HEK293 (cell line): ENCODE measurements at regions not wholly inside any gene's neighbourhood (a gene's known extent, or its start where the extent isn't known, plus 50 kb on each side); places are given as distances from the start of the nearest gene placed in this dataset.

Source experiments
- FEZF1 ChIP-seq: fragments of 450-650 bp; formaldehyde crosslinking; IDR thresholded peaks from 2 replicates; pipeline ENCODE4 v1.5.1; 2016; ENCODE audit warnings: missing biosample characterization, missing genetic modification characterization
- KLF7 ChIP-seq: fragments of 450-650 bp; formaldehyde crosslinking; IDR thresholded peaks from 2 replicates; pipeline ENCODE4 v1.5.1; 2016; ENCODE audit warnings: missing biosample characterization, missing genetic modification characterization, borderline replicate concordance
- YY1 ChIP-seq: fragments of 450-650 bp; formaldehyde crosslinking; IDR thresholded peaks from 2 replicates; pipeline ENCODE4 v1.5.1; 2018; ENCODE audit warnings: missing biosample characterization, missing genetic modification characterization
- ZBTB17 ChIP-seq: fragments of 450-650 bp; formaldehyde crosslinking; IDR thresholded peaks from 2 replicates; pipeline ENCODE4 v1.5.1; 2016; ENCODE audit warnings: missing biosample characterization, missing genetic modification characterization
- ZNF138 ChIP-seq: fragments of 450-650 bp; formaldehyde crosslinking; IDR thresholded peaks from 2 replicates; pipeline ENCODE4 v1.5.1; 2016; ENCODE audit warnings: missing biosample characterization, missing genetic modification characterization, borderline replicate concordance
- ZNF174 ChIP-seq: fragments of 450-650 bp; formaldehyde crosslinking; IDR thresholded peaks from 2 replicates; pipeline ENCODE4 v1.5.0; 2017; ENCODE audit warnings: missing biosample characterization, mild to moderate bottlenecking, missing genetic modification characterization
- ZSCAN16 ChIP-seq: fragments of 450-650 bp; formaldehyde crosslinking; IDR thresholded peaks from 2 replicates; pipeline ENCODE4 v1.5.1; 2016; ENCODE audit warnings: missing biosample characterization, missing genetic modification characterization
- TF ChIP-seq, protein P1 (sequence below): fragments of 450-650 bp; formaldehyde crosslinking; optimal IDR thresholded peaks from 2 replicates; pipeline ENCODE3; 2016; ENCODE audit warnings: missing biosample characterization, mild to moderate bottlenecking, missing genetic modification characterization
- TF ChIP-seq, protein P2 (sequence below): fragments of 450-650 bp; formaldehyde crosslinking; IDR thresholded peaks from 2 replicates; pipeline ENCODE4 v1.5.1; 2016; ENCODE audit warnings: missing biosample characterization, missing genetic modification characterization
- TF ChIP-seq, protein P3 (sequence below): fragments of 450-650 bp; IDR thresholded peaks from 2 replicates; pipeline ENCODE4 v1.5.1; 2018; ENCODE audit warnings: missing biosample characterization, mild to moderate bottlenecking, missing genetic modification characterization
- TF ChIP-seq, protein P4 (sequence below): fragments of 450-650 bp; formaldehyde crosslinking; IDR thresholded peaks from 2 replicates; pipeline ENCODE4 v1.5.1; 2016; ENCODE audit warnings: missing biosample characterization, missing genetic modification characterization
- TF ChIP-seq, protein P5 (sequence below): fragments of 450-650 bp; formaldehyde crosslinking; IDR thresholded peaks from 2 replicates; pipeline ENCODE4 v1.5.1; 2017; ENCODE audit warnings: missing biosample characterization, missing genetic modification characterization

DNA sequence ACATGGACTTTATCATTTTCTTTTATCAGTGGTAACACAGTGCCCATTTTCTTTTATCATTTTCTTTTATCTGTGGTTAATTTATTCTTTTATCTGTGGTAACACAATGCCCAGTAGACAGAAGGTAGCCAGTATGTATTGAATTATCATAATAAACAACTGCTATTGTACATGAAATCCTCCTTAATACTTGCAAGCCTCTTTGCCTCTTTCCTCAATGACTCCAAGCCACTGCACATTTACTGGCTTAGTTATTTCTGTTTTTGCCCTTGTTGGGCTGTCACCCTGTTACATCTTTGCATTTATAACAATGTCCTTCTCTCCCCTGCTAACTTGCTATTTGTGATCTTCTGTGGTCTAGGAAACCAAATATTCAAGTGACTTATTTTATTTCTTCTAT is 345.0 kb downstream of the ATP23 start:
- no peak for TF ChIP-seq FEZF1 (tag by site-specific recombination)
- TF ChIP-seq YY1 (tag by site-specific recombination) = no peak
- TF ChIP-seq ZSCAN16 (tag by site-specific recombination) = no peak
- TF ChIP-seq, protein P1, sequence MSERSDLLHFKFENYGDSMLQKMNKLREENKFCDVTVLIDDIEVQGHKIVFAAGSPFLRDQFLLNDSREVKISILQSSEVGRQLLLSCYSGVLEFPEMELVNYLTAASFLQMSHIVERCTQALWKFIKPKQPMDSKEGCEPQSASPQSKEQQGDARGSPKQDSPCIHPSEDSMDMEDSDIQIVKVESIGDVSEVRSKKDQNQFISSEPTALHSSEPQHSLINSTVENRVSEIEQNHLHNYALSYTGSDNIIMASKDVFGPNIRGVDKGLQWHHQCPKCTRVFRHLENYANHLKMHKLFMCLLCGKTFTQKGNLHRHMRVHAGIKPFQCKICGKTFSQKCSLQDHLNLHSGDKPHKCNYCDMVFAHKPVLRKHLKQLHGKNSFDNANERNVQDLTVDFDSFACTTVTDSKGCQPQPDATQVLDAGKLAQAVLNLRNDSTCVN (tag by site-specific recombination) = no peak
- TF ChIP-seq KLF7 (tag by site-specific recombination) = no peak
- TF ChIP-seq ZNF174 = no peak
- TF ChIP-seq ZBTB17 = no peak
- TF ChIP-seq ZNF138 (tag by site-specific recombination) = no peak
- TF ChIP-seq, protein P2, sequence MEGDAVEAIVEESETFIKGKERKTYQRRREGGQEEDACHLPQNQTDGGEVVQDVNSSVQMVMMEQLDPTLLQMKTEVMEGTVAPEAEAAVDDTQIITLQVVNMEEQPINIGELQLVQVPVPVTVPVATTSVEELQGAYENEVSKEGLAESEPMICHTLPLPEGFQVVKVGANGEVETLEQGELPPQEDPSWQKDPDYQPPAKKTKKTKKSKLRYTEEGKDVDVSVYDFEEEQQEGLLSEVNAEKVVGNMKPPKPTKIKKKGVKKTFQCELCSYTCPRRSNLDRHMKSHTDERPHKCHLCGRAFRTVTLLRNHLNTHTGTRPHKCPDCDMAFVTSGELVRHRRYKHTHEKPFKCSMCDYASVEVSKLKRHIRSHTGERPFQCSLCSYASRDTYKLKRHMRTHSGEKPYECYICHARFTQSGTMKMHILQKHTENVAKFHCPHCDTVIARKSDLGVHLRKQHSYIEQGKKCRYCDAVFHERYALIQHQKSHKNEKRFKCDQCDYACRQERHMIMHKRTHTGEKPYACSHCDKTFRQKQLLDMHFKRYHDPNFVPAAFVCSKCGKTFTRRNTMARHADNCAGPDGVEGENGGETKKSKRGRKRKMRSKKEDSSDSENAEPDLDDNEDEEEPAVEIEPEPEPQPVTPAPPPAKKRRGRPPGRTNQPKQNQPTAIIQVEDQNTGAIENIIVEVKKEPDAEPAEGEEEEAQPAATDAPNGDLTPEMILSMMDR (tag by site-specific recombination) = no peak
- TF ChIP-seq, protein P3, sequence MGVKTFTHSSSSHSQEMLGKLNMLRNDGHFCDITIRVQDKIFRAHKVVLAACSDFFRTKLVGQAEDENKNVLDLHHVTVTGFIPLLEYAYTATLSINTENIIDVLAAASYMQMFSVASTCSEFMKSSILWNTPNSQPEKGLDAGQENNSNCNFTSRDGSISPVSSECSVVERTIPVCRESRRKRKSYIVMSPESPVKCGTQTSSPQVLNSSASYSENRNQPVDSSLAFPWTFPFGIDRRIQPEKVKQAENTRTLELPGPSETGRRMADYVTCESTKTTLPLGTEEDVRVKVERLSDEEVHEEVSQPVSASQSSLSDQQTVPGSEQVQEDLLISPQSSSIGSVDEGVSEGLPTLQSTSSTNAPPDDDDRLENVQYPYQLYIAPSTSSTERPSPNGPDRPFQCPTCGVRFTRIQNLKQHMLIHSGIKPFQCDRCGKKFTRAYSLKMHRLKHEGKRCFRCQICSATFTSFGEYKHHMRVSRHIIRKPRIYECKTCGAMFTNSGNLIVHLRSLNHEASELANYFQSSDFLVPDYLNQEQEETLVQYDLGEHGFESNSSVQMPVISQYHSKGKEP (tag by site-specific recombination) = no peak
- TF ChIP-seq, protein P4, sequence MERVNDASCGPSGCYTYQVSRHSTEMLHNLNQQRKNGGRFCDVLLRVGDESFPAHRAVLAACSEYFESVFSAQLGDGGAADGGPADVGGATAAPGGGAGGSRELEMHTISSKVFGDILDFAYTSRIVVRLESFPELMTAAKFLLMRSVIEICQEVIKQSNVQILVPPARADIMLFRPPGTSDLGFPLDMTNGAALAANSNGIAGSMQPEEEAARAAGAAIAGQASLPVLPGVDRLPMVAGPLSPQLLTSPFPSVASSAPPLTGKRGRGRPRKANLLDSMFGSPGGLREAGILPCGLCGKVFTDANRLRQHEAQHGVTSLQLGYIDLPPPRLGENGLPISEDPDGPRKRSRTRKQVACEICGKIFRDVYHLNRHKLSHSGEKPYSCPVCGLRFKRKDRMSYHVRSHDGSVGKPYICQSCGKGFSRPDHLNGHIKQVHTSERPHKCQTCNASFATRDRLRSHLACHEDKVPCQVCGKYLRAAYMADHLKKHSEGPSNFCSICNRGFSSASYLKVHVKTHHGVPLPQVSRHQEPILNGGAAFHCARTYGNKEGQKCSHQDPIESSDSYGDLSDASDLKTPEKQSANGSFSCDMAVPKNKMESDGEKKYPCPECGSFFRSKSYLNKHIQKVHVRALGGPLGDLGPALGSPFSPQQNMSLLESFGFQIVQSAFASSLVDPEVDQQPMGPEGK (tag by site-specific recombination) = no peak
- TF ChIP-seq, protein P5, sequence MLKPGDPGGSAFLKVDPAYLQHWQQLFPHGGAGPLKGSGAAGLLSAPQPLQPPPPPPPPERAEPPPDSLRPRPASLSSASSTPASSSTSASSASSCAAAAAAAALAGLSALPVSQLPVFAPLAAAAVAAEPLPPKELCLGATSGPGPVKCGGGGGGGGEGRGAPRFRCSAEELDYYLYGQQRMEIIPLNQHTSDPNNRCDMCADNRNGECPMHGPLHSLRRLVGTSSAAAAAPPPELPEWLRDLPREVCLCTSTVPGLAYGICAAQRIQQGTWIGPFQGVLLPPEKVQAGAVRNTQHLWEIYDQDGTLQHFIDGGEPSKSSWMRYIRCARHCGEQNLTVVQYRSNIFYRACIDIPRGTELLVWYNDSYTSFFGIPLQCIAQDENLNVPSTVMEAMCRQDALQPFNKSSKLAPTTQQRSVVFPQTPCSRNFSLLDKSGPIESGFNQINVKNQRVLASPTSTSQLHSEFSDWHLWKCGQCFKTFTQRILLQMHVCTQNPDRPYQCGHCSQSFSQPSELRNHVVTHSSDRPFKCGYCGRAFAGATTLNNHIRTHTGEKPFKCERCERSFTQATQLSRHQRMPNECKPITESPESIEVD (tag by site-specific recombination) = no peak
